HG03196 (cell line): ENCODE measurements at regions not wholly inside any gene's neighbourhood (a gene's known extent, or its start where the extent isn't known, plus 50 kb on each side); places are given as distances from the start of the nearest gene placed in this dataset.

Experiments used
- ATAC-seq: cut with Tn5 transposase; IDR thresholded peaks from one replicate; pipeline ENCODE4 v1.9.1; 2021; ENCODE audit not compliant: unreplicated experiment

DNA sequence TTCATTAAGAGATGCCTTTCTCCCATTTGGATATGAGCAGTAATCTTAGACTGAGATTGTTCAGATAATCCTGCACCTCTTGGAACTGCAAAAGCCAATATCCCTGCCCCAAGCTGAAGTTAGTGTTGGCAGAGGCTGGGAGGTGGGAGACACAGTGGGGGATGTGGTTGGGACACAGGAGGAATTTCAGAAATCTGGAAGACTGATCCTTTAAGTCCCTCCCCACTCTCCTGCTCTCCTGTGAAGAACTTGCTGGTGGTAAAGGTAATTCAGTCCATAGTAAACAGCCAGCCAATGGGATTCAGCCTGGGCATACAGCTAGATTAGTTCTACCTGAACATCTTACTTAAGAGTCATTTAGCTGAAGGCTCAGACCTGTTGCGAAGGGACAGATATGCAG lies 50.0 kb upstream of the TMEM178A start:
- ATAC-seq, result no peak
